ENCODE measurements at regions not wholly inside any gene's neighbourhood (a gene's known extent, or its start where the extent isn't known, plus 50 kb on each side); places are given as distances from the start of the nearest gene placed in this dataset.
"Not testable (repeated sequence)": the region's sequence is repeated elsewhere in the genome, so short reads cannot be mapped to it uniquely, and the experiment has no call there.

DNA sequence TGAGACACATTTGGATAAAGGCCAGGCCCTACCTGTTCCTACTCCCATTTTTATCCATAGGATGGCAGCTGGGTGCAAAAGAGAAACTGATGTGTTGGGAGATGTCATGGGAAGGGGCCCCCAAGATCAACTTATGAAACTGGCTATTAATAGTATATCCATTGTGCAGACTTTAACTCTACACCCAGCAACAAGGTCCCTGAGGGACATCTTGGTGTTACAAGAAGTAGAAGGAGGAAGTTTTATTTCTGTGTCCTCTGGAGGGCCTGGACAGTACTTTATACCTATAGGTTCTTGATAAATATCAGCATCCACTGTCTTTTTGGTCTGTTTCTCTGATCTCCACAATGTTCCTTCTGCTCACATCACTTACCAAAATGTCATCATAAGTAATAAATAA is 84.6 kb downstream of the BTG1 start:
- no peak for DNase-seq (ENCODE audit: low read depth)

DNA sequence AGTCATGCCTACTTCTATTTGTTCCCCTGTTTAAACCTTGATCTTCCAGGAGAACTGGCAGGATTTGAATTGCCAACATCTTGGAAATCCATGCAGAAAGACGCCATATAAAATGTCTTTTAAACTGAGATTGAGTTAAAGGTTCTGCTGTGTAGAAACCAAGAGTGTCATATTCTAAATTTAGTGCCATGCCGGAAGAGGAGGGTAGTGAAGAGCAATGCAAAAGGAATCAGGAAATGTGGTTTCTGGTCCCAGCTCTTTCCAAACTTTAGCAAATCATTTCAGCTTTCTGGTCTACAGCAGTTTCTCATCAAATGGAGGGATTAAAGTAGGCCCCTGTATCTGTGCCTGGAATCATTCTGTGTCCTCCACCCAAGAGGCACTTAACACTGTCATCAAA is 85.7 kb downstream of the BTG1 start:
- DNase-seq (ENCODE audit: low read depth), result peak; percentile 92

DNA sequence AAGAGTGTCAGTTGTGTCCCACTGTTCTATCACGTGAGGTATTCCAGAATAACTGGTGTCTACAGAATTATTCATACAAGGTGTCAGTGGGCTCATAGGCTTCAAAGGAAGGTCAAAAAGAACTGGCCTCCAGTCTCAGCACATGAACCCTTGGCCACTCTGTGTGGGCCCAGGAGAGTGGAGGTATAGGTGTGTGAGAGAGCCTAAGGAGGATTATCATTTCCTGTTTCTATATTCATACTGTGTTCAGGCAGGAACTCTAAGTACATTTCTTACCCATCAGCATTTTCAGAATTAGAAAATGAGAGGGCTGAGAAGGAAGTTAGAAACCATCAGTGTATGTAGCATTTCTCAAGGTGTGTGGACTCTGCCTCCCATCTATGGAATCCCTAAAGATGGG is 87.0 kb downstream of the BTG1 start:
- DNase-seq (ENCODE audit: low read depth), result no peak

DNA sequence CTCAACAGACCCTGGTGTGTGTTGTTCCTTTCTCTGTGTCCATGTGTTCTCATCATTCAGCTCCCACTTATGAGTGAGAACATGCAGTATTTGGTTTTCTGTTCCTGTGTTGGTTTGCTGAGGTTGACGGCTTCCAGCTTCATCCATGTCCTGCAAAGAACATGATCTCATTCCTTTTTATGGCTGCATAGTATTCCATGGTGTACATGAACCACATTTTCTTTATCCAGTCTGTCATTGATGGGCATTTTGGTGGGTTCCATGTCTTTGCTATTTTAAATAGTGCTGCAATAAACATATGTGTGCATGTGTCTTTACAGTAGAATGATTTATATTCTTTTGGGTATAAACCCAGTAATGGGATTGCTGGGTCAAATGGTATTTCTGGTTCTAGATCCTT is 88.9 kb downstream of the BTG1 start:
- DNase-seq (ENCODE audit: low read depth), result not testable (repeated sequence)

DNA sequence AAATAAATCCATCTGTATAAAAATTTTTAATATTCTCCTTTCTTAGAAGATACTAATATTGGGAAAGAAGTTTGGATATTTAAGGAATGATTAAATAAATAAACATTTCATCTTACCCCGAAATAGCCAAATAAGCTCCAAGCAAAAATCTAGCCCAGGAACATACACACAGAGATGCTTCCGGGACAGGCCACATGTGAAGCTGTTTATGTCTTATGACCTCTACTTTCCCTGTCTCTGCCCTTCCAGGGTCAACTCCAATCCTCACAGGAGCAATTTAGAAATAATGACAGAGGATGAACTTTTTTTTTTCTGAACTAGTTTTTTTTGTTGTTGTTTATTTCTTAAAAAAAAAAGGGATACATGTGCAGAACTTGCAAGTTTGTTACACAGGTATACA is 89.4 kb downstream of the BTG1 start:
- DNase-seq (ENCODE audit: low read depth), result no peak

DNA sequence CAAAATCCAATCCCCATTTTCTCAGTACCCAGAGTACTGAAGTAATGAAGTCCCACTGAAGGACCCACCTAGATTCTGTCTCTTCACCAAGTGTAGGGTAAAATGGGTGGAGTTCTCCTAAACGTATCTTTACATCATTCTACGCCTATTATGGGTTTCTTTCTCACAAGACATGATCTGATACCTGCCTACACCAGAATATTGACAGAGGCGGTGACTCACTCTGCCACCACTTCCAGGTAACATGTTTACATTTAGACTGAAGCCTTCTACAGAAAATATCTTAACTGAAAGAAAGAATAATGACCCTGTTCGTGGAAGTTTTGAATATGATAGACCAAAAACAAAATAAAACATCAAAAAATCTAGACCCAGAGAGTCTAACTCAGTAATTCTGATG is 89.8 kb downstream of the BTG1 start:
- no peak for DNase-seq (ENCODE audit: low read depth)

DNA sequence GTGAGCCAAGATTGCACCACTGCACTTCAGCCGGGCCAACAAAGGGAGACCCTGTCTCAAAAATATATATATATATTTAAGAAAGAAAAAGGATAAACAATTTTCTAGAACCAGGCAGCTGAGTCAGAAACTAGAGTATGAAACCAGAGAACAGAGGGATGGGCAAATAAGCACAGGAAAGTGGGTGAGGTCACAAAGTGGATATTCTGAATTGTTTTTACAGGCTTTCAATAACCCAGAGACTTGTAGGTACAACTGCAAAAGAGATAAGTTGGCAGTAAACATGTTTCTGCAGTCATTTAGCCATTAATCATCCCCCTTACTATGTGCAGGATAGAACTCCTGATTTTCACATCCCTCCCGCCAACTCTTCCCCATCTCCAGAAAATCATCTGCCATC is 94.2 kb downstream of the BTG1 start:
- no peak for DNase-seq (ENCODE audit: low read depth)

DNA sequence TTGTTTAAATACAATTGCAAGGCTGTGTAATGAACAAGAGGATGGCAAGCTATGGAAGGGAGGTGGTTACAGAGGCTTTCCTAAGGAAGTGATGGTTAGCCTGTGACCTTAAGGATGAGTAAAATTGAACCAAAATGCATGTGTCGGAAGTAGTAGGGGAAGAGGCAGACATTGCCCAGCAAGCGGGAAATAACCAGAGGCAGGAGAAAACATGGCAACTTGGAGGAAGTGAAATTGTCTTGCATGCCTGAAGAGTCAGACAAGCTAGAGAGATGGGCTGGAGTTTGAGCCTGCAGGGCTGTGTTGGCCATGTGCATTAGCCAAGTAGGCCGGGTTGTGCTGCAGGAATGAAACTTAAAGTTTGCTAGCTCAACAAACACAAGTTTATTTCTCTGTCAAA is 96.2 kb downstream of the BTG1 start:
- no peak for DNase-seq (ENCODE audit: low read depth)

DNA sequence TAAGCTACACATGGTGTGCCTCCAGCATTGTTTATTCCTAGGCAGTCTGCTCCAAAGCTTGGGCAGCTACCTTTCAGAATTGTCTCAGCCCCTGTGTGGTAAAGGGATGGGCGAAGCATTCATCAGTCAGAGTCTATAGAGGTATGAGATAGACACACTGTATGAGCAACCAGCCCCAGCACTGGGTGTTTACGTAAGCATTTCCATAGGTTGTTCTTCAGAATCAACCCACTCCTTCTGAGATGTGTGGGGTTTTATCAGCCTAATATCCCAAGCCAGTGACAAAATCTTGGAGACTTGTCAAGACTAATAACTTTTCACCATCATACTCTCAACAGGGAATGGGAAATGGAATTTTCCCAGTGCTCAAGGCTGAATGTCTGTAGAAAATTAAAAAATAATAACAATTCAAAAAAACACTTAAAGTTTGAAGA is 98.2 kb downstream of the BTG1 start:
- DNase-seq (ENCODE audit: low read depth), result no peak

DNA sequence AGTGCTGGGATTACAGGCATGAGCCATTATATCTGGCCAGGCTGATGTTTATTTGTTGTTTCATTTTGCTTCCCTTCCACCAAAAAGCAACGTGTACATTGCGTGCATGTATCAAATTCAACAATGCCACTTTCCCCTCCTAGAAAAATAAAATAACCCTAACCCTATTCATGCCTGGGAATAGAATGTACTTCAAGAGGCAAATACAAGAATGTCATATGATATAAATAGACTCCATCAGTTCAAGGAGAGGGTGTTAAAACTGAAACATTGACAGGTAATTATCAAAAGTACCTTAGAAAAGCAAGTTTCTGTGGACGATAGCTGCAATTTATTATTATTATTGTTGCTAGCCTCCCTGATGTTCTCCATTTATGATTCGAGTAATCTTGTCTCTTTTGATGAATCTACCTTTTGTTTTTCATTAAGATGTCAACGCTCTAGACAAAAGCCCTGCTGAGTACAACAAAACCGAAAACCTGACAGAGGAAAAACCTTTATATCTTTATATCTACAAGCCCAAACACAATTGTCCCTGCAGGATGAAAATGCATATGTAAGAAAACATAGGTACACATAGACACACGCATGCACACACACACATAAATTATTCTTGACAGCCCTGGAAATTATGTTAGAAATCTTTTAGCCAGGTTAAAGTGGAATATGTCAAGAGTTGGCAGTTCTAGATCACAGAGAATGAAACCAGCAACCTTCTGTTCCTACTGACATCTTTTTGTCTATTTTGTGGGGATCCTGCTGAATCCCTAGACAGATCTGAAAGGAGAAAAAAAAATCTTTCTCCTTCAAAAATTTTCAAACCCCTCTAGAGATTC is 98.9 kb downstream of the BTG1 start:
- no peak for DNase-seq (ENCODE audit: low read depth)

DNA sequence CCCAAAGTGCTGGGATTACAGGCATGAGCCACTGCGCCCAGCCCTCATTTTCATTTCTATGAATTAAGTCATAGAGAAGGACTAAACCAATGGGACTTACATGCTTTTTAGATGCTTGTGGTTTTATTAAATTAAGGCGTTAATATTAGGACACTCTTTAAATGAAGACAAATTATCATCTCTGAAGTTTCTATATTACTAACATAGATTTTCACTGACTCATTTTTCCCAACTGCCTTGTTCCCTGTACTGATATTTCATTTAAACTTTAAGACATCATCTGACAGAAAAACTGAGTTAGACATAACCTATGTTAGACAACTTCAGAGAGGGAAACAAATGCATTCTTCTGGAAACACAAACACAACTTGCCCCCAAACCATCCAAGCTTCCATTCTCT is 99.8 kb downstream of the BTG1 start:
- DNase-seq (ENCODE audit: low read depth), result no peak

DNA sequence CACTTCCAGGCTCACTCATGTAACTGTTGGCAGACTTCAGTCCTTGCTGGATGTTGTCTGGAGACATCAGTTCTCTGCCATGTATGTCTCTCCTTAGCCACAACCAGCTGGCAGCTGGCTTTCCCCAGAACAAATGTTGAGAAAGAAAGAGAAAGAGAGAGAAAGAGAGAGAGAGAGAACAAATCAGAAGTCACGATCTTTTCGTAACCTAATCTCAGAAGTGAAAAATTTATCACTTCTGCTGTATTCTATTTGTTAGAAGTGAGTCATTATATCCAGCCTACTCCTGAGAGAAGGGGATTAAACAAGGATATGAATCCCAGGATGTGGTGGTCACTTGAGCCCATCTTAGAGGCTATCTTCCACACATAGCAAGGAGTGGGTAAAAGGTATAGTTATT is 101.2 kb downstream of the BTG1 start:
- DNase-seq (ENCODE audit: low read depth), result no peak

DNA sequence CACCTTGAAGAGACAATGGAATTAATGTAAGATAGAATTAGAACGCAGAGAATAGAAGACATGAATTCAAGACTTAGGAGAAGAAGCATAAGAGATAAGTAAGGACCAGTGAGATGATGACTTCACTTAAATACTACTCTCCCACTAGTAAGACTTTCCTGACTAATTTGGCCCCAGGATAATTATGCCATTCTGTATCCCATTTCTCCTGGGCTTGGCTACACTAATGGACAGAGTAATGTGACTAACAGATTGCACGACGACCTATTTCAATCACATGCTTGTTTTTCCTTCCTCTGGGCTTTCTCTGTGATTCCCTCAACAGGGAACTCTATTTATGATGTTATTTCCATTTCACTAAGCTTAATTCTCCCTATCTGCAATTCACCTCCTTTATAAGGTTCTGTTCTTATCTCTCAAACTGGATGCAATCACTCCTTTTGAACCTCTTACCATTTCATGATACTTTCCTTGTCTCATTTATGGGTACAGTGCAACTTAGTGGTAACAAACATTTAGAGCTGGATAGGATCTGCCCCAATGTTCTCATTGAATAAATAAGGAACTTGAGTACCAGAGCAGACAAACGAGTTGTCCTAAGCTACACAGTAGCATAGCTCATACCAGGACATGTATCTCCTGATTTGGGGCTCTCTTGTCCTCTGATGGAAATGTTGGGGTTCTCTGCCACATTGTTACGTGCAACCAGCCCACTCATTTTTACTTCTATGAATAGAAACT is 102.7 kb downstream of the BTG1 start:
- peak; percentile 56 for DNase-seq (ENCODE audit: low read depth)

DNA sequence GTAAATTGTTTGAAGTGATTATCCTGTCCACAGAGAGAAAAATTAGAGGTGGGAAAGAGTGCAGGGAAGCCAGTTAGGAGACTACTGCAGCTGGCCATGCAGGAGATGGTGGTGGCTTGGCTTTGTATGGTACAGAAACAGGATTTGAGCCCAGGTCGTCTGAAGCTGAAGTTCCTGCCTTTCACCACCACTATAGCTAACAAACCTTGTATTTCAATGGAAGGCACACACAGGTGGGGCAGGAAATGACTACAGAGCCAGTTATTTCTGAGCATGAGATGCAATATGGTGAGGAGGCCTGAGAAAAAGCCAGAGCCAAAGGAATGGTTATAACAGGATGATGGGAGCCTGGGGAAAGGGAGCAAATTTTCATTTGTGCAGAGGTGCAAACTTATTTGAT is 103.9 kb downstream of the BTG1 start:
- no peak for DNase-seq (ENCODE audit: low read depth)

DNA sequence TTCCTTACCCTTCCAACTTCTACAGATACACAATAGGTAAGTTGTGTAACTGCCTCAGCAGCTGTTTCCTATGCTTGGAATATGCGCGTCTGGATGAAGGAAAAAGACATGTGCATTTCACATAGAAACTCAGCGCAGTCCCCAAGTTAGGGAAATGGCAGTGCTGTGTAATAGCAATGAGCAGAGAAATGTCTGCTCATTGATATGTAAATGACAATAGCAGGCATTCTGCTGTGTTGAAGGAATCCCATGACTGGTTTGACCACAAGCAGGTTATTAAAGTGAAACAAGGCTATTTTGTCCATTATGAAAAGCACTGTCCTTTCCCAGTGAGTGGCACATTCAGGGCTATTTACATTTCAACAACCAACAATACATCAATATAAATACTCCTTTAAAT is 106.6 kb downstream of the BTG1 start:
- DNase-seq (ENCODE audit: low read depth), result no peak

DNA sequence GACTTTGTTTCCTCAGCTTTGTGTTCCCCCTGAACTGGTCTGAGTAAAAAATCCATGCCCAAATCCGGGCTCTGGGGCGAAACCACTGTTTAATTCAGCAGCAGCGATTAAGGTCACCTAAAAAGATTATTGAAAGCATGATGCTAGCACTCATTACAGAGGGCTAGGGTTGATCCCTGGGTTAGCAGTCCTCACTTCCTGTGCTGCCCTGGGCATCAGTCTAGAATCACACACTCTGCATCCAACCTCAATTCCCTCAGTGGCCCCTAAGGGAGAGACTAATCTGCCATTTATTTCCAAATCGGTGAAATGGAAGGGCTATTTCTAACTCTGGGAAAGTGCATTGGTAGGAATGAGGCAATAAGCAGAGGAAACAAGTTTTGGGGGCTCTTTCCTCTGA is 107.2 kb downstream of the BTG1 start:
- DNase-seq (ENCODE audit: low read depth), result no peak

DNA sequence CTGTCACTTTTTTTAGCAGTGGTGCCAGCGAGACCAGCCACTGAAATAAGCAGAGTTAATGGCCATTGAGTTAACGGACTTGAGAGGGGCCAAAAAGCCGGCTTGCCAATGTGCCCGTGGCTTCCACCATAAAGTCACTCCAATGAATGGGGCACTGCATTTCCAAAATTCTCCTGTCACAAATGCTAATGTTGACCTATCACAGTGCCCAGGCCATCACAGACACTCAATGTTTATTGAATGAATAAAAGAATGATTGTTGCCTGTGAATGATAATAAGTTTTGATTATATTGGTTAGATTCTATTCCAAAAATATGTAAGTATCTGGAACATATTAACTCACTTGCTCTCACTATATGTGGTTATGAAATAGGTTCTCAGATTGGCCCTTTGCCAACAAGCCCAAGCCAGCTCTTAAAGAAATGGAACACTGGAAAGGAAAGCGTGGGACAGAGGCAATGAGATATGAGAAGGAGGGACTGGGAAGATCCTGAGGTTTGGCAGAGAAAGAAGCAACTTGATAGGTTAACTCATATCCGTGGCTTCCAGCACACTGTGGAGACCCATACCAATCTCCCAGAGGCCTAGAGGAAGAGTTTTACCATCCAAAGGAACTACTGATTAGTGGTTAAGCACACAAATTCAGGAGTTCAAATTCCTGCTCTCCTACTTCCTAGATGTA is 108.7 kb downstream of the BTG1 start:
- DNase-seq (ENCODE audit: low read depth), result peak; percentile 45

DNA sequence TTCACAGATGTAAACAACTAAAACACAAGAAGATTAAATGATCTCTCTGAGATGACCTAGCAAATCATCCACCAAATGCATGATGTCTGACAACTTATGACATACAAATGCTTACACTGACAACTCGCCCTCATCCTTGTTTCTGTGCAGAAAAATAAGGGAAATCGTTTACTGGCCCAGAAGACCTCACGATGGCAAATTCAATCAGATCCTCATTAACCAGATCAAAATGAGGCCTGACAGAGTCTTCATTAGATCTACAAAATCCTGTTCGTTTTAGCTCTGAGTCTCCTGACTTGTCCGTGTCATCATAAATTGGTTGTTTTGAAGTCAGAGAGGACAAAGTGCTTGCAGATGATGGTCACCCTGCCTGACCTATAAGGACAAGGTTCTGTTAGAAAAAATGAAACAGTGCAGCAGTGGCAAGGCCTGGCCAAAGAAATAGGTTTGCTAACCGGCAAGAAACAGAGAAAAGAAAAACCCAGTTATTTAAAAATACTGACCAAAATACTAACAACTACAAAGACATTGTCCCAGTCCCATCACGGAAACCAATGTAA is 109.5 kb downstream of the BTG1 start:
- DNase-seq (ENCODE audit: low read depth), result no peak

DNA sequence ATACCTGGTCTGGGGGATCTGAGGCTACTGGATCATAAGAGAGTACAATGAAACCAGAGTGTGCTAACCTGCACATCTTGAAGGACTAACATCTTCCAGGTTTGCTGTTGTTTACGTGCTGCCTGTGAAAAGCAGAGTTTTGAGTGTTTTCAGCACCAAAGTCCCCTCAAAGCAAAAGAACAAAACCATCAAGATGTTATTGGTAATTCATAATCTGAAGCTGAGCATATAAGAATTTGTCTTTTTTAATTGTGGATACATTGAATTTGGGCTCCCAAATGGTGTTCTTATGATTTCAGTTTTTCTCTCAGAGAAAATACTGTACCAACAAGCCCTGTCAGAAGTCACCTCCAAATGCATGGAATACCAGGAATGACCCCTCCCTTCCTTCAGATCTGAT is 110.2 kb downstream of the BTG1 start:
- DNase-seq (ENCODE audit: low read depth), result no peak

DNA sequence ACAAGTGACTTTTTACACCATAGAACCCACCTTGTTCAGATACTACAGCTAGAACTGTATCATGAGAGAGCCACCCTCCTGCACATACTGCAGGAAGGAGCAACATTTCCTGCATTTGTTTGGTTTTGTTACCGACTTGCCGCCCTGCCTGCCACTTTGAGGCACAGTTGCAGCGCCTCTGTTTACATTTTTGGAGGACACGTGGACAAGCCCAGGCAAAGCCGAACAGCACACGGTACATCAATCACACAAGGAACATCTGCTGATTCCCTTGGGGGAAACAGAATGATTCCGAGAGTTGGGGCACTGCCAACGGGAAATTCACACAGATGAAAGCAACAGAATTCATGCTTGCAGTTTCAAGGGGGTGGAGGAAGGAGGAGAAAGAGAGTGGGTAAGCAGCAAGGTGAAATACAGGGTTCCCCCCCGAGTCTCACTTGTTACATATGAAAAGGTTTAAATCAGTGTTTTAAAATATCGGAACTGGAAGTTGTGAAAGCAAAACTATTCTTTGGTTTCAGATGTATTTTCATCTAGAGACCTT is 110.7 kb downstream of the BTG1 start:
- DNase-seq (ENCODE audit: low read depth), result peak; percentile 79

DNA sequence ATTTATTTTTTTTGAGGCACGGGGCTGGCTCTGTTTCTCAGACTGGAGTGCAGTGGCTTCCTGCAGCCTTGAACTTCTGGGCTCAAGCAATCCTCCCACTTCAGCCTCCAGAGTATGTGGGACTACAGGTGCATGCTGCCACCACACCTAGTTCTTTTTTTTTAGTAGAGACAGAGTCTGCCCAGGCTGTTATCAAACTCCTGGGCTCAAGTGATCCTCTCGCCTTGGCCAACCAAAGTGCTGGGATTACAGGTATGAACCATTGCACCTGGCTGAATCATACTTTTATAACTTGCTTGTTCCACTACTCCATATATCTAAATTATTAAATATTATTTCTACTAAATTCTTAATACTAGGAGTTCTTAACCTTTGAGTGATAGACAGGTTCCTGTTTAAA is 111.6 kb downstream of the BTG1 start:
- DNase-seq (ENCODE audit: low read depth), result no peak

DNA sequence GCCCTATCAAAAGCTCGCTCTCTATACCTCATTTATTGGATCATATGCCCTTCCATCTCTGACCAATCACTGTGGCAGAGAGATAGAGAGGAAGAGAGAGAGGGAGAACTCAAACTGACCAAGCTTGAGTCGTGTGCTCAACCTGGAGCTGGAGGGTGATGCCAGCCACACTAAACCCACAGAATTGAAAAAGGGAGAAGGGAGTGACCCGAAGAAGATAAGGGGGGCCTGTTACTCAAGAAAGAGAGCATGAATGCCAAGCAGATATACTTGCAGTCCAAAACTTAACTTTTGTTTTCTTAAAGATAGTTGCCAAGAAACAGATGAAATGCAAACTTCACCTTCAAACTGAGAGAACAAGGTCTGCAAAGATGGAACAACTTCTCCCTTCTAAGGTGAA is 112.7 kb downstream of the BTG1 start:
- DNase-seq (ENCODE audit: low read depth), result no peak

Measured in EH (cell line).